ENCODE measurements at regions not wholly inside any gene's neighbourhood (a gene's known extent, or its start where the extent isn't known, plus 50 kb on each side); places are given as distances from the start of the nearest gene placed in this dataset.

DNA sequence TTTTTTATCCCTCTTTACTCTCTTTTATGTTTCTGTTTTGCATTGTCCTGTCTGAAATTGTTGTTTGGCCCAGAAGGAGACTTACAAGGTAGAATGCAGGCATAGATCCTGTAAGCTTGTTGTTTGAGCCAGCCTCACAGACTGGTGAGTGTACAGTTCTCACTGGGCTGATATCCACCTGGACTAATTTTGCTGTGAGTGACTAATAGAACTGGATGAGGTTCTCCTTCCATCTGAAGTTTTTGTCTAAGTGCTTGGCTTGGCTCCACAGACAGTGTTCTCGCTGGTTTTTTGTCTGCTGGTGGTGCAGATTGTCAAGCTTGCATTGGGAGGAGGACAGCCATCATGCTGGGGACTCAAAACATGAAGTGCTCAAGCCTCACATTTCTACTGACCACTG, 495.7 kb downstream of the TSN start:
- TF ChIP-seq ETV6 (IDR thresholded peaks at IDR 0.05; ENCODE audit: borderline replicate concordance in 1 of 2, low read depth in 2 of 2, low read length in 1 of 2) (no peak), ETV6 (CRISPR knock-in tag; IDR thresholded peaks at IDR 0.05; ENCODE audit: borderline replicate concordance) (no peak), ADNP (tag; IDR thresholded peaks at IDR 0.05) (no peak), POLR2A (conservative IDR thresholded peaks at IDR 0.05) (no peak)
- TF ChIP-seq, protein P1, sequence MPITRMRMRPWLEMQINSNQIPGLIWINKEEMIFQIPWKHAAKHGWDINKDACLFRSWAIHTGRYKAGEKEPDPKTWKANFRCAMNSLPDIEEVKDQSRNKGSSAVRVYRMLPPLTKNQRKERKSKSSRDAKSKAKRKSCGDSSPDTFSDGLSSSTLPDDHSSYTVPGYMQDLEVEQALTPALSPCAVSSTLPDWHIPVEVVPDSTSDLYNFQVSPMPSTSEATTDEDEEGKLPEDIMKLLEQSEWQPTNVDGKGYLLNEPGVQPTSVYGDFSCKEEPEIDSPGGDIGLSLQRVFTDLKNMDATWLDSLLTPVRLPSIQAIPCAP (CRISPR knock-in tag; IDR thresholded peaks at IDR 0.05; ENCODE audit: borderline replicate concordance): no peak
